Limb (tissue), 2 donors: ENCODE measurements at regions not wholly inside any gene's neighbourhood (a gene's known extent, or its start where the extent isn't known, plus 50 kb on each side); places are given as distances from the start of the nearest gene placed in this dataset.

Experiments used
- DNase-seq, 2 donors: peaks; one replicate each; pipeline ENCODE4 v3.0.0-alpha.2; 2016; ENCODE audit errors: extremely low spot score in 2 of 2

DNA sequence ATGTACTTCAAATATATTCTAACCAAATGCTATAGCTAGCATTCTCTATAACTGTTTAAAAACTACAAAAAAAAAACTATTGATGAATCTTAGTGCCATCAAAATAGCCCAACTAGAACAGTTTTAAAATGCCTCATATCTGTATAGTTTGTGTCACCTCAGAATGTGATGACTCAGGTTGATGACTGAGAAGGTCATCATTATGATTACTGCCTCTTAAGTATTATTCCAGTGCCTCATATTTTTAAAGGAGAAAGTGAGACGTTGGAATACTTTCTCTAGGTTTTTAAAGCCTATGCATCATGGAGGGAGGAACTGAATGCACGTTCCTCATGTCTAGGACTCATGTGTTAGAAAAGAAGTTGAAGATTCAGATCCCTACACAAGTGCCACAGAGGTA is 88.2 kb downstream of the TMA16 start:
- no peak for DNase-seq

DNA sequence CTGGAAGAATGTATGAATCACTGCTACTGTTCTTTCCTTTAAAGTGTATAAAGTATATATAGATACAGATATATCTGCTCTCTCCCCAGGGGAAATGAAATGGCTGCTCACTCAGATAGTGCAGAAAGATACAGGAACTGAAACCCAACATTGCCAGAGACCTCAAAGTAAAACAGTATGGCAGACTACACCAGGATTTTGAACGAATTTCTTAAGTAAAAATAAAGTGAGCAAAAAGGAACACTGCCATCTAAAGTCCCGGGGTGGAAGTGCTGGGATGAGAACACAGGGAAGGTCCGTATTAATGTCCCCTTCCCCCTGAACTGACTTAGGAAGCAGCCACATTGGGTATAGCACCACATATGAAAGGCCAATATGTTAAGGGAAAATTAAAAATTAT is 93.4 kb downstream of the TMA16 start:
- DNase-seq = no peak

DNA sequence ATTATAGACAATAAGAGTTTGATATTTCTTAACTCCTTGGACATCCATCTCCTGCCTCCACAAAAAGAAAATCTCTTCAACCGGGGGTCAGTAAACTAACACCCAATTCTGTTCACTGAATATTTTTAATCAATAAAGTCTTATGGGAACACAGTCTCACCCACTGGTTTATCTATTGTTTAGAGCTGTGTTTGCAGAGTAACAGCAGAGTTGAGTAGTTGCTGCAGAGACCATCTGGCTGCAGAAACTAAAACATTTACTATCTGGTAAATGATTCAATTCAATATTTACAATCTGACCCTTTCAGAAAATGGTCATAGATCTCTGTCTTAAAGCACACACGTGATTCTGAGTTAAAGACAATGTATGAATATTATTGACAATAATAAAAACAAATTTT is 94.0 kb downstream of the TMA16 start:
- no peak for DNase-seq

DNA sequence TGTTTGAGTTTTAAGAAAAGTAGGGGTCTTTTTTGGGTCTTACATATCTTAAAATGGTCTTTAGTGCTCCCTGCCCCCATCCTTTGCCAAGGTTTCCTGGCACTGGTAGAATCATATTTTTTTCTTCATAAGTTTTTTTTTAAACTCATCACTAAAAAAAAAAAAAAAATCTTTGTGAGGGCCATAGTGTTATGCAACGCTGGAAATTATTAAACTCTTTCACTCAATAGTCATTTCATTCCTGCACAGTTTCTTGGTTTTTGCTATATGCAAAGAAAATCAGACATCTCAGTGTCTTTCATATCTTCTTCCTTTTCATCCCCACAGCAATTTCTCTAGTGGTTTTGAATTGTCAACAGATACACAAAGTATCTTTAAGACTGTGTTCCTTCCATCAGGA is 95.6 kb downstream of the TMA16 start:
- DNase-seq = no peak

DNA sequence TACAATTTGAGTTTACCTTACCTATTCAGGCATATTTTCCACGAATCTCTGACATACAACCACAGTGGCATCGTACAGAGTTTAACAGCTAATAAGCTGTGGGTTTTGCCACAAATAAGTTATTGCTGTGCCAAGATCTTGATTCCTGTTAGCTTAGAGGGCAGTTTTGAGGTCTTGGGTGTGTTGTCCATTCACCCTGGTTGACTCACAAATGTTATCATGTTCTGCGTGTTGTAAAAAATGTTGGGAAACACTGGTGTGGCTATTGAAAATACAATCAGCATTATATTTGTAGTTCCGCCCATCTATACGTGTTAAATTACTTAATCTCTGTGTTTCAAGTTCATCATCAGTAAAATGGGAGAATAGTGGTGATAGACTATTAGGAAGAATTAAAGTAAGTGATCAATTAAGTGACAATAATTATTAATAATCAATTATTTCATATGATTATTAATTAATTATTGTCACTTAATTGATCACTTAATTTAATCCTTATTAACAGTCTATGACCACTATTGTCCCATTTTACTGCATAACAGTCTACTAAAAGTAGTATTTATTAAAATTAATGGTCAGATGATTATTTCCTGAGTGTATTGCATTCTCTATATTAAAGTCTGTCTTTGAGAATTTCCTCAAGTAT is 96.3 kb downstream of the TMA16 start:
- no peak for DNase-seq

DNA sequence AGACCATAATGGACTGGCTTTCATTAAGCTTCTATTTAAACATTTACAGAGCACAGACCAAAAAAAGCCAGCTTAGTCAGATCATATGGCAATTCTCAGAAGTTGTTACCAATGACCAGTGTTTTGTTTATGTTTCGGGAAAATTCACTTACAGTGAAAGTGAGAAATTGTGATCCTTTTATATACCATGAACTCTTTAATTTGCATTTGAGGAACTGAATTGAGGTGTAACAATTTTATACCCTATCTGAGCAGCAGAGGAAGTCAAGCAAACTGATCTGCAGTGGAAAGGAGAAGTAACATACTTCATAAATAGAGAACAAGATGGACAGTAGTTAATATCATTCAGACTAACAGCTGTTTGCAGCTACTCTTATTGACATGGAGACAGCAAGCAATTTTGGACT is 97.1 kb downstream of the TMA16 start:
- DNase-seq = no peak

DNA sequence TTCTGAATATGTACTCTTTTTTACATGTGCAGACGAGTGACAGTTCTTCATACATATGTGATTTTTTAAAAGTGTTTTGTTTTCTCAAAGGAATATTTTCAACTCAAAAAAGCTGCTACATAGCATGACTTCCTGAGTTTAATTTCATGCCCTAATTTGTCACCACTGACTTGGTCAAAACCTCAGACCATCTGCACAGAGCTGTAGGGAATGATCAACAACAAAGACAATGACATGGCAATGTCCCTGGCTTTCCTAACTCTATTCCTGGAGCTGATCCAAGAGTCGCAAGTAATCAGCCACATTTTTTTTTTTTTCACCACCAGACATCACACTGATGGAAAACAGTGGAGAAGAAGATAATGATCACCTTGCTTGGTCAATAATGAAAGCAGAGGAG is 97.7 kb downstream of the TMA16 start:
- DNase-seq = no peak

DNA sequence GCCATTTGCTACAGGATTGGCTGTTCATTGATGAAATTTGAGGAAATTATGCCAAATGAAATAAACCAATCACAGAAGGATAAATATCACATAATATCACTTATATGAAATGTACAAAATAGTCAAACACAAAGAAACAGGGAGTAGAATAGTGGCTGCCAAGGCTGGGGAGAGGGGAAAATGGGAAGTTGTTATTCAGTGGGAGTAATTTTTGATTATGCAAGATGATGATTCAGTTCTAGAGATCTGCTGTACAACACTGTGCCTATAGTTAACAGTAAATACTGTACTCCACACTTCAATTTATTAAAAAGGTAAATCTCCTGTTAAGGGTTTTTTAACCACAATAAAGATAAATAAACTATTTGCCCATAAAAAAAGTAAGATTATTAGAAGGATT is 101.1 kb downstream of the TMA16 start:
- DNase-seq = no peak

DNA sequence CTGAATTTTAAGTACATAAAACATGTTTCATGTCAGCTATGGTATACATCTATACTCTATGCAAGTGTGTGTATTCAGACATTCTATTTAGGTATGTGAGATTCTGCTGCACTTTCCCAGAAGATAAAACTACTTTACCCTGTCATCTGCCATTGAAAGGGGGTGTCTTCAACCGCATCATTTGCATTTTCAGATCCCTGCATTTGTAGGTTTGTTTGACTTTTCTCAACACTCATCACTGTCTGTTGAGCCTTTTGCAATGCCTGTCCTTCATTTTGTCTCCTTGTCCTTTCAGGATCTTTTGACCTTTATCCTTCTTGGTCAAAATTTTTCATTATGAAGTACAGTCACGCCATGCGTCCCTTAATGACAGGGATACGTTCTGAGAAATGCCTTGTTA is 103.5 kb downstream of the TMA16 start:
- DNase-seq = no peak

DNA sequence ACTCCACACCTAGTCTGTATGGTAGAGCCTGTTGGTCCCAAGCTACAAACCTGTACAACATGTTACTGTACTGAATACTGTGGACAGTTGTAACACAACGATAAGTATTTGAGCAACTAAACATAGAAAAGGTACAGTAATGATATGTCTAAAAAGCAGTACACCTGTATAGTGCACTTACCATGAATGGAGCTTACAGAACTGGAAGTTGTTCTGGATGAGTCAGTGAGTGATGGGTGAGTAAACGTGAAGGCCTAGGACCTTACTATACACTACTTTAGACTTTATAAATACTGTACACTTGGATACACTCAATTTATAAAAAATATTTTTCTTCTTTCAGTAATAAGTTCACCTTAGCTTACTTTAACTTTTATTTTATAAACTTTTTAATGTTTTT is 104.0 kb downstream of the TMA16 start:
- DNase-seq = no peak

DNA sequence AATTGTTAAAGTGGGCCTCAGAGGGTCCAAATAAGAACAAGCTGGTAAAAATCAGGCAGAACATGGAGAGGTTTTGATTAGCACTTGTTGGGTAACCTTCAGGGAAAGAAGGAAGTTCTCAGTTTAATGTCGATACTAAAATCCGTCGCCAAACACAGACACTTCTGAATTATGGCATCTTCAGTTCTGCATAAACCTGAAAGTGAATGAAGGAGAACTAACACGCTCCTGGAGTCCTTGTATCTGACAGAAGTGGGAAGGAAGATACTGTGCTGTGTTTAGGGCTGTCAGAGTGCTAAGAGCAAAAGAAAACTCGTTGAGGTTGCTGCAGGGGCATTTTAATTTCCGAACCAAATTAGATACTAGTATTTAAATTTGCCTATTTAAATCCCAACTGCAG is 106.2 kb downstream of the TMA16 start:
- no peak for DNase-seq

DNA sequence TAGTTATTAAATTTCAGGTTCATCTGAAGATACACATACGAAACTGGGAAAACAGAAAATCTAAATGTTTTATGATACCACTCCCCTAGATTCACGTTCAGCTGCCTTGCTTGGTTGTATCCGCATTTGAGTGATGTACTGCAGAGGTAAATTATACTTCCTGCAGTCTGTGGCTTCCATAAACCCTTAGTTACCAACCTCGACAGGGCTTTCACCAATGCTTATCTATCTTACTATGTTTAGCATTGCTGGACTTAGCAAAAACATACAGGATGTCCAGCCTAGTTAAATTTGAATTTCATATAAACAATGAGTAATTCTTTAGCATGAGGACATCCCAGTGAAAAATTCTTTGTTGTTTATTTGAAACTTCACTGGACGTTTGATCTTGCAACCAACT is 108.8 kb downstream of the TMA16 start:
- no peak for DNase-seq

DNA sequence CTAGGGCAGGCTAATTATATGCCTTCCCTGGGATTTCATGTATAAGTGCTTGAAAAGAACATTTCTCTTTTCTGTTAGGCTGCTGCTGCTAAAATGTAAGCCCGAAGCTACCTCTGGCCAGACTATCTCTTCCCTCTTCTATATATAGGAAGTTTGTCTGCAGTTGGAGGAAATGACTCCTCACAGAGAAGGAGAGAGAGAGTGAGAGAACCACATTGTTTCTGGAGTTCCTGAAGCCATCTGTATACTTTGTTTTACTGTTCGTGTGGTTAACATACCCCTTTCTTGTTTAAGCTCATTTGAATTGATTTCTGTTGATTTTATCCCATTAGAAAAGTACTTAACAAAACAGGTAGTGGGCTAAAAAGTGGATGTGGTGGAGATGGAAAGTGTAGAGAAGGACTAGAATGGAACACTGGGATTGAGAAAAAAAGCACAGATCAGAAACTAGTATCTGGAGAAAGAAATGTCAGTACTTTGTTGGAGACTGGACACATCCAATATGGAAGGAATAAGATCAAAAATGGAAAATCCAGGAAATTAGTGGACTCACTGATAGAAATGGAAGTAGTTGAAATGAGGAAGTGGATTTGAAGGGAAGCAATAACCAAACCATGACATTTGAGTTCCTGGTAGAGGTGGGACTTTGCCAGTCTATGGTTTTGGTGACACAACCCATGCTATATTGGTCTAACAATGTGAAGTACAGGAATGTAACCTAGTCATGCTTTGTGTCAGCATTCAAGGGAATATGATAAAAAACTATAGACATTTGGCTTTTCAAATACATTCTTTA is 112.6 kb downstream of the TMA16 start:
- DNase-seq = no peak

DNA sequence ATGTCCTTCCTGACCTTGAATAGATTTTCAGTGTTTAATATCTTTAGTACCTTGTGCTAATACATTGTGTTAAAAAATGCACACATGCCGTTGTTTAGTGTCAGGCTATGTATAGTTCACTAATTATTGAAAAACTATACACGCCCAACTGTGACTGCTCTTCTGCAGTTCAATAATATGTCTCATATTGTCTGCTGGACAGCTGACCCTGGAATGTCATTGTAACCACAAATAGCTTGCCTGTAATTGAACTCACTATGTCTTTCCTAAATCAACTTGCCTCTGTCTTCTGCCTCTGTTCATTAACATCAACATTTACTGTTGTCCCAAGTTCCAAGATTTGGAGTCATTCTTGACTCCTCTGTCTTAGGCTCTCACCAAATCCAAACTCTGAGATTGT is 114.5 kb downstream of the TMA16 start:
- DNase-seq = no peak

DNA sequence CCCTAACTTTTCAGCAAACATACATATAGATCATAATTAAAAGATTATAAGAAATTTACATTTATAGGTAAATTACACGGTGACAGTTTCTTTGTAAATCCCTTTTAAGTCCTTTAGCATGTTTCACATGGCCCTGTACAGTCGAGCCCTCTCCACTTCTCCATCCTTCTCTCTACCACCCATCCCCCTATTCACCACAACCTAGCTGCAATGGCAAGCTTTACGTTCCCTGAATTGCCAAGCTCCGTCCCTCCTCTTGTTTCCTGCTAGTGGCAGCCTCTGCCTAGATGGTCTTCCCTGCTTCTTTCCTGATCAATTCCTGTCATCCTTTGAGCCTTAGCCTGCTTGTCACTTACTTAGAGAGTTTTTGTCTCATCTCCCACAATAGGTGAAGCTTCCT is 116.2 kb downstream of the TMA16 start:
- no peak for DNase-seq

DNA sequence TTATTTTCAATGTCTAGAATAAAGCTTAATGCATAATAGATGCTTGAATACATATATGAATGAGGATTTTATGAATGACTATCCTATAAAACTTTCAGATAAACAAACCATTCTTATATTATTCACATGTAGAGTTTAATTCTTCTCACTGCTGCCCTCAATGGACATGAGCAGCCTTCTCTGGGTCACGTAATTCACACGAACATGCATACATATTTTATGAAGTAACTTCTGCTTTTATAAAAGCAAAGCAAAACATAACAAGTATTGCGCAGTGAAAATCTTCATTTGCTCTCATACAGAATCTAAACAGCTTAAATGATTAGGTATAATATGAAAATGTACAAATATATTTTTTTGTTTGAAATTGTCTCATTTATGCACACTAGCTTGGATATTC is 116.7 kb downstream of the TMA16 start:
- no peak for DNase-seq

DNA sequence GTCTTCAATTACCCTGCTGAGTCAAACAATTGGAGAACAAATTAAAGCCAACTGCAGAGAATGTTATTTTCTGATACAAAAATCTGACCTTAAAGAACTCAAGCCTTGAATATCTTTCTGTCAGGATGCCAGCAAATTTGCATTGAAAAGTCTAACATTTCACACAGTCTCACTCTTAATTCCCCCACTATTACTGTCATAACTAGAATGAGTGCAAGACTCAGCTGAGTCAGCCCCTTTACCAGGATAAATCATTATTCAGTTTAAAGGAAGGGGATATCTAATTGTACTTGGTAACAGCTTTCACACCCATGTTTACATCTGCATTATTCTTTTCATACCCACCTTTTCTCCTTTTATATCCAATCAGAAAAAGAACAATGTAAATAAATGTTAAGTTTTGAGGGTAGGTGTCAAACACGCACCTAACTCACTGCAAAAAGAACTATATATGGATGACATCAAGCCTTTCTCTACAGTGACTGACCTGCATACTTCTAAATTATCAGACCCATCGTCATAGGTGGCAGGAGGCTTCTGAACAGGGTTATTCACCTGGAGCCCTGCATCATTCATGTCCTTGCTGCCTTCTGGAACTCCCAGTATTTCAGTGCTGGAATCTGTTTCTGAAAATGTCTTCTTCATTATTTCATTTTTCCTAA is 117.4 kb downstream of the TMA16 start:
- DNase-seq = no peak

DNA sequence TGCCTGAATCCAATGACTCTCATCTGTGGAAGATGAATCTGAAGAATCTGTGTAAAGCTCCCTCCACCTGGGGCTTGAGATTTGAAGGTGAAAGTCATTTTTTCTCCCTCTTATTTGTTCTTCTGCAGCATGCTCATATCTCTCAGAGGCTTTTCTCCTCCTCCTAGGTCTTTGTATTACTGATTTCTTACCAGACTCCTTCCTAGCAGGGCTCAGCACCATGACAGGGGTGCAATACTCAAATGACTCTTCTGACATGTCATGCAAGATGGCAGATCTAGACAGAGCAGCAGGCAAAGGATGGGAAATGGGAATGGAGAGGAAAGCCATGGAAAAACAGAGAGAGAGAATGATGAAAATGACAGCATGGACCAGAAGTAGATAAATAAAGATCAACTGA is 118.3 kb downstream of the TMA16 start:
- DNase-seq = no peak

DNA sequence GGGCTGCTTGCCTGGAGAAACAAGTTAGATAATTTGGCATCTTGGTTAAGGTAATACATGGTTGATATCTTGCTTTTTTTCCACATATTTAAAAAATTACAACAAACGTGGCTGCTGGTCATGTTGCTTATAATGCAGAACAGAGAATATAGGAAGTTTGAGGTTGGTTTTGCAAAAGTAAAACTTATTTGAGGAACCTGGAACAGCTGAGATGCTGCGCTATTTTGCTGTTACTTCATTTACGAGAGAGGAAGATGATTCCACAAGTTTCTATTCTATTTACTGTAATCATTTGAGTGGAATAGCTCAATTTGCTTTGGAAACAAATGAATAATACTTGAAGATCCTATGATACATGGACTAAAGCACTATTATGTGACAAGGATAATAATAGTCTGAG is 118.9 kb downstream of the TMA16 start:
- DNase-seq = no peak

DNA sequence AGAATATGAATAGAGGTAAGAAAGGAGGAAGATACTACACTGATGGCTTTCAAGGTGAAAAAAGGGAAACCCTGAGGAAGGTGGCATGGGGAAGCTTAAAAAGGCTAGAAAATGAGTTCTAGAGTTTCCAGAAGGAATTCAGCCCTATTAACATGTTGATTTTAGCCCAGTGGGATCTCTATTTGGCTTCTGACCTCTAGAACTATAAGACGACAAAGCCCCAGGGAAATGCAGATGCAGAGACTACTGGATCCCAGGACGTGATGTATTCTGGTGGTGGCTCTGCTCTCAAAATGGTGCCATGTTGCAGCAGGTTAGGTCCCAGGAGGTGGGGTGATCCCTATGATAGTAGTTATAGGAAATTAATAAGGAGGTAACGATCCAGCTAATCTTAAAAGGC is 120.4 kb downstream of the TMA16 start:
- DNase-seq = no peak

DNA sequence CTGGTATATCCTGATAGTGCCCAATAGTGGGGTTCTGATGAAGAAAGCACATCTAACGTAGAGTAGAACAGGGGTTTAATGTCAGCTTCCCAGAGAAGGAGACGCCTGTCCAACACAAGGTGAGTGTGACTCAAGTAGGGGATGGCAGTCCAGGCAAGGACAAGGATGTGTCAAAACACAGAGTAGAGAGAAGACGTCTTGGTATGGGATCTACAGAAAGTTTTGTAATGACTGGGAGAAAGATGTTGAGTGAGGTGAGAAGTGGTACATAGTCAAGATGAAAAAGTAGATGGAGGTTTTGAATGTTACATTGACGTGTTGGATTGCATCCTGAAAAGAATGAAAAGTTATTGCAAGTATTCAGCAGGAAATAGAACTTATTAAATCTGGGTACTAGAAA is 124.4 kb downstream of the TMA16 start:
- DNase-seq = no peak

DNA sequence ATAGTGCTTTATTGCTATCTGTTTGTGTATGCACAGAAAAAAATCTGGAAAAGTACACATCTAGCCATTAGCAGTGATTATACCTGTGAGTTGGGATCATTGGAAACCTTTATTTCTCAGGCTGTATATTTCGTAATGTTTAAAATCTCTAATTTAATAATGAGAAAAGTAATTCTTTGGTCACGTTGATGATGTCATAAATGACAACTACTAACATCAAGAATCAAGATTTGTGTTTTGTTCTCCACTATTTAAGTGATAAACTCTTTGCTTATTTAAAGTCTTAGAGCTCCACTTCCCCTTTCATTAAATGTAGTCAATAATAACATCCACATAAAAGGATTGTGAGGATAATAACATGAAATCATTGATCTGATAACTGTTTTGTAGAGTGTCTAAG is 126.2 kb downstream of the TMA16 start:
- no peak for DNase-seq

DNA sequence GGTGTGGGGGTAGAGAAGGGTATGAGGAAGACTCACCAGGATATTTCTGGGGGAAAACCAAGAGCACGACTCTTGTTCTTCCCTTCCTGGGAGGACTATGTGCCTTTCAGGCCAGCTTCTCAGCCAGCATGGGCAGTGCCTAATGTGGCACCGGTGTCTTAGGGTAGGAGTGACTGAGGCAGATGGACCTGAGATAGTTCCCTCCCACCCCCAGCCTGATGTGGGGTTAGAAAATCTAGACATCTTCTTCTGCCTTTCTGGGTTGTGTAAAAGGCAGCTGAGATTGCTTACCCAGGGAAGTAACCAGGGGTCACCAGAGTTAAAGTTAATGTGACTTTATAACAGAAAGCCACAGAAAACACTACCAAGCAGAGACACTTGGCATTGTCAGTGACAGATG is 127.3 kb downstream of the TMA16 start:
- DNase-seq = no peak
